Inflammatory macrophage treated with lipopolysaccharide for 1 hour (primary cell): ENCODE measurements at regions not wholly inside any gene's neighbourhood (a gene's known extent, or its start where the extent isn't known, plus 50 kb on each side); places are given as distances from the start of the nearest gene placed in this dataset.
"Not testable (repeated sequence)": the region's sequence is repeated elsewhere in the genome, so short reads cannot be mapped to it uniquely, and the experiment has no call there.

Source experiments
- DNase-seq, 2 donors: peaks; one replicate each; pipeline ENCODE4 v3.0.0-alpha.2; 2020 to 2022

GRCh38 chr17:20633268-20634059 is 53.9 kb downstream of the CDRT15L2 start:
- DNase-seq = not testable (repeated sequence)

DNA sequence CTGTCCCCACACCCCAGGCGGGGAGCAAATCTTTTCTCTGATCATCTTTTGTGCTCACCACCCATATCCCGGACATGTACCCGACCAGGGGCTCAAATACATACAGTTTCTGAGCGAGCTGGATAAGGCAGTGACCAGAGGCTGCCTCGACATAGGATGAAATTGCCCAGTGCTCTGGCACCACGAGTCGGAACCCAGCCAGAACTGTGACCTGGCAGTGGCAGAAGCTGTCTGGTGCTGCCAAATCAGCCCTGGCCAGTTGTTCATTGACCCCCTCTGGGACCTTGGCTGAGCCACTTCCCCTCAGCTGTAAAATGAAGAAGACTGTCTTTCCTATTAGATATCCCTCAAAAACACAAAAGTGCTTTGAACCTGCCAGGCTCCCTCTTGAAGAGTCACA is 60.6 kb downstream of the CDRT15L2 start:
- not testable (repeated sequence) for DNase-seq

DNA sequence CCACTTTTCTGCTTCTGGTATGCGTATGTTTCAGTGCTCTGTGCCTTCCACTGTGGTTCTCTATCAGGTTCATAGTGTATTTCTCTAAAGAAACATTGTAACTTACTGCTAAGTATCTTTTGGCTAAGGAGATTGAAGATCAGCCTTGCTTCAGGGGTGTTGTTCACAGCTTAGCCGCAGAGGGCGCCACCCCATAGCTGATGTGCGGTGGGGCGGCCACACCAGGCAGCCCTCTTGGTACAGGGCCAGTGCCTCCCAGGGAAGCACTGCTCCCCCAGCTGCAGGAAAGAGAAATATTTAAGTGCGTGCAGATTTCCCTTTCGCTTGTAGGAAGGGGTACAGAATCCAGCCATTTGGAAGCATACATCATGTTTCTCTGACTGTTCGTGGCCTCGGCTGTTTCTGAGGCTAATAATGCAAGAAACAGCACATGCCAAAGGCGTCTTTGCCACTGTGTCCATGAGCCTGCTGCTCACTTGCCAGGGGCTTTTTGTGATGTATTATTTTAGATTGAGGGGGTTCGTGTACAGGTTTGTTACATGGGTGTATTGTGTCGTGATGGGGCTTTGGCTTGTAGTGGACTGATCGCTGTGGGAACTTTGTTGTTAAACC is 67.2 kb downstream of the CDRT15L2 start:
- peak in 1 of 2 donors; percentile 20 for DNase-seq

DNA sequence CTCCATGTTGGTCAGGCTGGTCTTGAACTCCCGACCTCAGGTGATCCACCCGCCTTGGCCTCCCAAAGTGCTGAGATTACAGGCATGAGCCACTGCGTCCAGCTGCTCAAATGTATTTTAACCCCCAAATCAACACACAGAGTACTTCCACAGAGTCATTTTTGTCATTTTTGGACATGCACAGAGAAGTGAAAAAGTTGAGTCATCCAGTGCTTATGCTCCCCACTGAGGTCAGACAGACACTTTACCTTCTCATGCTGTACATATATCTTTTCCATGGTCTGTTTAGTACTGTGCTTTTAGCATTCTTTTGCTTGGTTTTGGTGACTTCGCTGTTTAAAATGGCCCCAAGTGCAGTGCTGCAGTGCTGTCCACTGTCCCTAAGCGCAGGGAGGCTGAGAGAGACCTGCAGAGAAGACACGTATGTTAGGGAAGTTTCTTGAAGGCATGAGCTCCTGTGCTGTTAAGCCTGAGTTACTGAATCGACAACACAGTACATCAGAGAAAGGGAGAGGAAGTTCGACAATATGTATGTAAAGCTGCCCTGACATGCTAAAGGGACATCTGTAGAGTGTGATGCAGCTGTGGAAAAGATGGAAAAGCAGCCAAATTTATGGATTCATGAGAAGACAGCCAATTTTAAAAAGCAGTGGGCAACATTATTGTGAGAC is 69.7 kb downstream of the CDRT15L2 start:
- DNase-seq = peak; percentile 3 to 8

DNA sequence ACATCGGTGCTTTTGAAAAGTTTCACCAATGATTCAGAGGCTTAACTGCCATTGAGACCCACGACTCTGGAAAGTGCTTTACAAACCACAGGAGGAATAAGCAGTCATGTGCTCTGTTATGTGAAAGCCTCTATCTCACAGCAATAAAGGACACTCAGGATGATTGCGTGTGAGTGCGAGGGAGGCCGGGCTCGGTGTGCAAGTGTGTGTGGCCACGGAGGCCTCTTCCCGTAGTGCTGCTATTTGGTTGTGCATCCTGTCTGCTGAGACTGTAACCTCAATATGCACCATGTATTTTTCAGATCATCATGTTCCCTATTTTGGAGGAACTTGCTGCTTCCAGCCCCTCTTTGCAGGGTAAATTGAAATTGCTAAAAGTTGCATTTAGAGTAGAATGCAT is 71.5 kb downstream of the CDRT15L2 start:
- DNase-seq = not testable (repeated sequence)

GRCh38 chr17:20651736-20652135 is 72.2 kb downstream of the CDRT15L2 start:
- not testable (repeated sequence) for DNase-seq

DNA sequence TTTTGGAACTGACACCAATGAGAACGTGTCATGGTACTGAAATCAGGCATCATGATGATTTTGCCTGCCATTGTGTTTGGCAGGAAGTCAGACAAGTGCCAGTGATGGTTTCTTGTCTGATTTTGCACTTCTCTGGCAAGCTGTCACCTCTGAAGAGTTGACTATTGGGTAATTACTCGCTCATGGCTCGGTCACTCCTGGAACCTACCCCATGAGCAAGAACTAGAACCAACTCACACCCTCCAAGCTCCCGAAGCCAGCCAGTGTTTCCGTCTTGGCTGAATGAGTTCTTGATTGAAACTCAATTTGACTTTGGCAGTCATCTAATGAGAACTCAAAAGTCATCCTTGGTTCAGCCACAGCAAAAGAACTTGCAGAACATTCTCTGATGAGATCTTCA is 73.9 kb downstream of the CDRT15L2 start:
- not testable (repeated sequence) for DNase-seq

DNA sequence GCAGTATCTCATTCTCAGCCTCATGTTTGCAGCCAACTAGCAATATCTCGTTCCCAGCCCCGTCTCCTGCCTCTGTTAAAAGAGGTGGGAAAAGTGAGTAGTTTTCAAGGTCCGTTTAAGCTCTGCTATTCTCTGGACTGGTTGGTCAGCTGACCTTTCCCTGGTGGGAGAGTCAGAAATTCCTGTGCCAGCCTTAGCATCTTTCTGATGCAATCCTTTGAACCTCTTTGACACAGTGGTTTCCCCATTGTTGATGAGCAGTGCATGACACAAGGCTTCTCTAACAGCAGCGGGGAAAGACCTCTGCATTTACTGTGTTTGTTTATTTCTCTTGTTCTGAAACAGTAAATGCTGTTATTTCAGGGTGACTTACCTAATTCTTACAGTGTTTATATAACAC is 74.6 kb downstream of the CDRT15L2 start:
- peak in 1 of 2 donors; percentile 41 for DNase-seq

- DNase-seq = not testable (repeated sequence)
These were observed 75.1 kb downstream of the CDRT15L2 start for GRCh38 chr17:20654575-20654974.

DNA sequence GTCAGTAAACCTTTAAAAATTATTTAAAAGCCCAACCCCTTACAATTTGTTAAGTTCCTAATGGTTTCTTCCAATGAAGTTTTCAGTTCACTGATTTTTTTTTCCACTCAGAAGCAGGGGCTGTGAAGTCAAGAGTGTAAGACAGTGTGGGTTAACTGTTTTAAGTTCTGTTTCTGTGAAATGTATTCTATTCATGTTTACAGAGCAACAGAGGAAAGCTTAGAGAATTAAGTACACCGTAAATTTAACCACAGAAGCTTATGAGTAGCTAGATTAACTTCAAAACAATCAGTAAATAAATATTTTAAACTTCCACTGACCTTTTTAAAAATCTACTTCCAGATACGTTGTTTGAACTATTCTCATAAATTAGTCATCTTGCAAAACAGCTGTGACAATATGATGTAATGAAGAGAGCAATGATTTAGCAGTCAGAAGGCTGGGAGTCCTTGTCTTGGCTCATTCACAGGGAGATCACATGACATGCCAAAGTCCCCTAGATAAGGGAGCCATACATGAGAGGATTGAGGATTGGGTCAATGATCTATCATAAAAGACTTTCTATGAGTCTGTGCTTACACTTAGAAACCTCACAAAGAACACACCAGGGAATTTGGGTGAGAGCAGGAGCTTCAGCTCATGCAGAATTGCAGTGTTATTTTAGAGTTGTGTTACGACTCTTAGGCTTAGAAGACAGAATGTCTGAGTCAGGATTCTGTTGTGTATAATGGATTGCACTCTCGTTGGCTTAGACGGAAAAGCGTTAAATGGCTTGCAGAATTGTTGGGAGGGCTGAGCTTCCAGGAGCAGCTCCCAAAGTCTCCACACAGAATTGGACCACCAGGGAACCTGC is 85.8 kb downstream of the CDRT15L2 start:
- DNase-seq = peak in 1 of 2 donors; percentile 8

GRCh38 chr17:20666689-20667088 is 87.2 kb downstream of the CDRT15L2 start:
- DNase-seq = peak; percentile 2 to 36

GRCh38 chr17:20667712-20668111 is 88.2 kb downstream of the CDRT15L2 start:
- peak; percentile 8 to 14 for DNase-seq

DNA sequence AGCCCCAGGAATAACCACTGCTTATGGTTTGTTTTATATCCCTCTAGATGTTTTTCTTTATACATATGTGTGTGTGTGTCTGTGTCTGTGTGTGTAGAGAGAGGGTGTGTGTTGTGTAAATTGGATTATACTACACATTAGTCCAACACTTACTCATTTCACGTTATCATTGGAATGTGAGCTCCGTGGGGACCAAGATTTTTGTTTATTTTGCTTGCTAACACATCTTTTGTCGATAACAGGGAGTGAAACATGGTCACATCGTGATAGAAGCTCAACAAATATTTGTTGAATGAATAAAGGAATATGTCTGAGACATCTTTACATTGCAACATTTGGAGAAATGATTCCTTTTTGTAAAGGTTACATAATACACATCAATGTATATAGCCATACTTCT is 88.8 kb downstream of the CDRT15L2 start:
- not testable (repeated sequence) for DNase-seq

DNA sequence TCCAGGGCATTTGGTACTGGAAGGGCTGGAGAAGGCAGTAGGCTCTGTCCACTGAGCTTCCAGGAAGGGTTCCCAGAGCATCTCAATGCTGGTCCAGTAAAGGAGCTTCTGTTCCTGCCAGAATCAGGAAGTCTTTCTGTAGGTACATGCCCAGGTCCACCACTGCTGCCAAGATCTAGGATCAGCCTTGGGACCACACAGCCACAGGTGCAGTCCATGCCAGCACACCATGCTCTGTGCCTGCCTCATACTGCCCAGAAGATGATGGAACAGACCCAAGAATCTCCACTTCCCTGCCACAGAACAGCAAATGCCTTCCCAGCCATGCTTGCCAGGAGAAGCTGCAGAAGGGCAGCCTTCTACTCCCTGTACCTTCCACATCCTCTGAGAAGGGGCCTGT is 89.3 kb downstream of the CDRT15L2 start:
- DNase-seq = not testable (repeated sequence)

DNA sequence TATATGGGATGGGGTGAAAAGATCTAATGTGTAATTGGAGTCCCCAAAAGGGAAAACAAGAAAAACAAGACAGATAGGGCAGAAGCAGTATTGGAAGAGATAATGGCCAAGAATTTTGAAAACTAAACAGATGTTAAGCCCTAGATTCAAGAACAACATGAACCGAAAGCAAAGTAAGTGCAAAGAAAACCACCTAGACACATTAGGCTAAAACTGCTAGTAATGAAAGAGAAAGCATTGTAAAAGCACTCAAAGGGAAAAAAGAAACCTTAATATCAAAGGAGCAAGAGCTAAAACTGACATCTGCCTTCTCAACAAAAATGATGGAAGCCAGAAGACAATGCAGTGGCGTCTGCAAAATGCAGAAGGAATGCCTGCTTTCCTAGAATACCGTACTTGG is 91.0 kb downstream of the CDRT15L2 start:
- DNase-seq = not testable (repeated sequence)

DNA sequence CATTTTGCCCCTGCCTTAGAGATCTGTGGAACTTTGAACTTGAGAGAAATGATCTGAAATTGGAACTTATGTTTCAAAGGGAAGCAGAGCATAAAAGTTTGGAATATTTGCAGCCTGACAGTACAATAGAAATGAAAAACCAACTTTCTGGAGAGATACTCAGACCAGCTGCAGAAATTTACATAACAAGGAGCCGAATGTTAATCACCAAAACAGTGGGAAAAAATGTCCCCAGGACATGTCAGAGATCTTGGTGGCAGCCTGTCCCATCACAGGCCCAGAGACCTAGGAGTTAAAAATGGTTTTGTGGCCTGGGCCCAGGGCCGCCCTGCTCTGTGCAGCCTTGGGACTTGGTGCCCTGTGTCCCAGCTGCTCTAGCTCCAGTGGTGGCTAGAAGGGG is 94.8 kb downstream of the CDRT15L2 start:
- DNase-seq = not testable (repeated sequence)

DNA sequence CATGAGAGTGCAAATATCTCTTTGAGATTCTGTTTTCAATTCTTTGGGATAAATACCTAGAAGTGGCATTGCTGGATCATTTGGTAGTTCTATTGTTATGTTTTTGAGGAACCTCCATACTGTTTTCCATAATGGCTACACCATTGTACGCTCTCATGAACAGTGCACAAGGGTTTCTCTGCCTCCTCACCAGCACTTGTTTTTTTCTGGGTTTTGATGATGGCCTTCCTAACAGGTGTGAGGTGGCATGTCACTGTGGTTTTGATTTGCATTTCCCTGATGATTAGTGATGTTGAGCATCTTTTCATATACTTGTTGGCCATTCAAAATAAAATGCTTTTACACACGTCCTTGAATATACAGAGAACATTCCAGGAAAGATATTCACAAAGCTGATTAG is 96.2 kb downstream of the CDRT15L2 start:
- DNase-seq = not testable (repeated sequence)

DNA sequence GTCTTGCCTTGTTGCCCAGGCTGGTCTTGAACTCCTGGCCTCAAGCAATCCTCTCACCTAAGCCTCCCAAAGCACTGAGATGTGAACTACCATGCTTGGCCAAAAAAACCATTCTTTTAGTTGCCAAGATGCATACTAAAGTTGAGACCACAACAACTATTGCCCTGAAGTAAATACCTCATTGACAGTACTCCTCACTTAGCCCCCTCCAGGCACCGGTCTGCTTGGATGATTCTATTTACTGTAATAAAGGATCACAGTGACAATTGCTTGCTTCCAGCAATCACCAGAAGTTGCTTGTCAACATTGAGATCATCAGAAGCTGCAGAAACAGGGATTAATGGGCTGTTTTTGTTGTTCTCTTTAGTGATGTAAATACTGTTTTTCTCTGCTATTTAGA is 97.1 kb downstream of the CDRT15L2 start:
- not testable (repeated sequence) for DNase-seq

DNA sequence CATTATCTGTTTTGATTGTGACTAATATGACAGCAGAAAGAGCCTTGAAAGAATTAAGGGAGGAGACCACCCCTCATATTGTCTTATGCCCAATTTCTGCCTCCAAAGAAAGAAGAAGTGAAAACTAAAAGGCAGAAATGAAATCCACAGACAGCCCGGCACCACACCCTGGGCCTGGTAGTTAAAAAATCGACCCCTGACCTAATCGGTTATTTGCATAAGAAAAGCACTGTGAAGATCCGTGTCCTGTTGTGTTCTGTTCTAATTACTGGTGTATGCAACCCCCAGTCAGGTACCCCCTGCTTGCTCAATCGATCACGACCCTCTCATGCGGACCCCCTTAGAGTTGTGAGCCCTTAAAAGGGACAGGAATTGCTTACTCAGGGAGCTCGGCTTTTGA is 97.9 kb downstream of the CDRT15L2 start:
- not testable (repeated sequence) for DNase-seq

- not testable (repeated sequence) for DNase-seq
These were observed 98.9 kb downstream of the CDRT15L2 start for GRCh38 chr17:20678424-20678823.

DNA sequence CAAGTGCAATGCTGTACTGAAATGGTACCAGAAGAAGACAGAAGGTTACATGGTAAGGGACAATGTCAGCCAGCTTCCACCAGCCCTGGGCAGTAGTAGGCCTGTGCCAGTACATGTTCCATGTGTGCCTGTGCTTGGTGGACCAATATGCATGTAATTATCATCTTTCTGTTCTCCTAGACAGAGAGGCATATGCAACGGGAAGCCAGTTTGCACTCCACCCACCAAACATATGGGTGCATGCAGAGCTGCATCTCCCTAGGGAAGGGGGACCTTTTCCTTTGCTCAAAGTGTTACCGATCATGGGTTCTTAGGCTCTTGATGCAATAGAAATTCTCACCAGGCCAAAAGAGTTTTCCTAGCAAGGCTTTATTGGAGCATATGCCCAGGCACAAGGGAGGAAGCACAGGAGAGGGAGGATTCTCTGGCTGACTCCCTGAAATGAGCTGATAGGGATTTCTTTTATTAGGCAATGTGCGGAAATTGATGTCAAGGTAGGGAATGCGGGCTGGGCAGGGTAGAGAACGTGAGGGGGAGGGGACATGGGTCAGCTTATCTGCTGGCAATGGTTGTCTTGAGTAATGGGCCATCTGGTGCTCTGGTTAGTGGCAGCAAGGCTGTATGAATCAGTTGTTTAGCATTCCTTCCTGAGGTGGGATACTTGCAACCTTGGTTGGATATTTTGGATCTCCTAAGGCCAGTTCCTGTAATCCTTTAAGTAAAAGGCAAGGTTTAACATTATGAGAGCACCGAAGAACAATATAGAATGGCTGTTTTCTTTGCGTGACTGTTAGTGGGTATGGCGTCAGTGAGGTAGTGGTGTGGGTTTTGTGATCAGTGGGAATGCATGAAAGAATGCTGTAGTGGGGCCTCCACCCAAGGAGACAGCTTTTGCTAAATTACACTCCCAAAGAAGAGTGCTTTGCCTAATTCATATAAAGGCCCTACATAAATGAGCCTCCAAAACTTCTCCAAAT is 102.5 kb downstream of the CDRT15L2 start:
- not testable (repeated sequence) for DNase-seq
